ENCODE measurements at regions not wholly inside any gene's neighbourhood (a gene's known extent, or its start where the extent isn't known, plus 50 kb on each side); places are given as distances from the start of the nearest gene placed in this dataset.

- no peak for DNase-seq
Observed at GRCh38 chr2:19776941-19777514, 124.8 kb downstream of the TTC32 start.

- no peak for DNase-seq
Observed at GRCh38 chr2:19775838-19776237, 125.9 kb downstream of the TTC32 start.

GRCh38 chr2:19775315-19775714 is 126.5 kb downstream of the TTC32 start:
- DNase-seq = no peak

- DNase-seq = no peak
Observed at GRCh38 chr2:19774805-19775176, 127.0 kb downstream of the TTC32 start.

- no peak for DNase-seq
Observed at GRCh38 chr2:19772981-19773380, 128.8 kb downstream of the TTC32 start.

- DNase-seq = no peak
Observed at GRCh38 chr2:19769513-19769912, 132.3 kb downstream of the TTC32 start.

GRCh38 chr2:19767899-19768298 is 133.9 kb downstream of the TTC32 start:
- no peak for DNase-seq

GRCh38 chr2:19764998-19765397 is 136.8 kb downstream of the TTC32 start:
- DNase-seq = no peak

- DNase-seq = no peak
Observed at GRCh38 chr2:19763731-19764130, 138.1 kb downstream of the TTC32 start.

- DNase-seq = no peak
Observed at GRCh38 chr2:19762959-19763605, 138.7 kb downstream of the TTC32 start.

- DNase-seq = no peak
Observed at GRCh38 chr2:19762142-19762541, 139.6 kb downstream of the TTC32 start.

GRCh38 chr2:19759880-19760279 is 141.9 kb downstream of the TTC32 start:
- DNase-seq = no peak

GRCh38 chr2:19758658-19759057 is 143.1 kb downstream of the TTC32 start:
- DNase-seq = no peak

GRCh38 chr2:19757586-19757985 is 144.2 kb downstream of the TTC32 start:
- no peak for DNase-seq

- DNase-seq = no peak
Observed at GRCh38 chr2:19754907-19755306, 146.9 kb downstream of the TTC32 start.

- no peak for DNase-seq
Observed at GRCh38 chr2:19753818-19754217, 148.0 kb downstream of the TTC32 start.

GRCh38 chr2:19753314-19753713 is 148.5 kb downstream of the TTC32 start:
- no peak for DNase-seq

- no peak for DNase-seq
Observed at GRCh38 chr2:19752500-19752899, 149.3 kb downstream of the TTC32 start.

GRCh38 chr2:19751631-19752030 is 150.2 kb downstream of the TTC32 start:
- no peak for DNase-seq

GRCh38 chr2:19750136-19750535 is 151.6 kb downstream of the TTC32 start:
- DNase-seq = no peak

GRCh38 chr2:19749507-19749836 is 152.3 kb downstream of the TTC32 start:
- DNase-seq = no peak

- DNase-seq = no peak
Observed at GRCh38 chr2:19748711-19749506, 152.9 kb downstream of the TTC32 start.

GRCh38 chr2:19748073-19748375 is 153.8 kb downstream of the TTC32 start:
- DNase-seq = no peak

GRCh38 chr2:19747310-19748072 is 154.3 kb downstream of the TTC32 start:
- no peak for DNase-seq
